RWPE1 (cell line): ENCODE measurements at regions not wholly inside any gene's neighbourhood (a gene's known extent, or its start where the extent isn't known, plus 50 kb on each side); places are given as distances from the start of the nearest gene placed in this dataset.
"Not testable (repeated sequence)": the region's sequence is repeated elsewhere in the genome, so short reads cannot be mapped to it uniquely, and the experiment has no call there.

ENCODE experiments used
- CTCF ChIA-PET: fragments of 350-600 bp; sonication (Branson Sonifier 250); formaldehyde crosslinking; extraction: SDS; loops from one replicate; lab custom pipeline; 2021; lab: Yijun Ruan, JAX
- POLR2A ChIA-PET: fragments of 400-600 bp; formaldehyde crosslinking; extraction: SDS; loops from one replicate; lab custom pipeline; 2020; ENCODE audit warnings: antibody characterized with exemption; ENCODE audit not compliant: low non-redundant PET; lab: Yijun Ruan, JAX
- DNase-seq: peaks from one replicate; pipeline ENCODE4 v3.0.0; 2012; ENCODE audit warnings: low spot score
- H3K27ac ChIP-seq: fragments of 450-650 bp; 2 replicates; pipeline ENCODE4 v1.5.1; 2017
- TF ChIP-seq, protein P1 (sequence below): fragments of 450-650 bp; conservative IDR thresholded peaks from 2 replicates; pipeline ENCODE4 v1.5.1; 2017; ENCODE audit warnings: low read depth, mild to moderate bottlenecking

DNA sequence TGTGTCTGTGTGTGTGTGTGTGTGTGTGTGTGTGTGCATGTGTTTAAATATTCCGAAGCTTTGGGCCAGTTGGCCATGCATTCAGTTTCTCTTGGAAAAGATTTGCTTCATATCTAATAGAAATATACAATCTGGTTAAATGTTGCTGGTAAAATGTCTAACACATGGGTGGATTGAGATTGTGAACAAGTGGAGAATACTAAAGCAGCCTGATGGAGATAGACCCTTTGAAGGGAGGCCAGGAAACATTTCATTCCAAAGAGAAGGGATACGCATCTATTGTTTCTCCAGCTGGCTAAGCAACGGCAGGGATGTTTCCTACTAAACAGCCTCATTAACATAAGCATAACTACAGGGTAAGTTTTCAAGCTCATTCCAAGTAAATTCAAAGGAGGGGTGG lies 257.5 kb upstream of the PTBP2 start:
- no peak for DNase-seq
- POLR2A ChIA-PET = no interaction called here
- CTCF ChIA-PET = interaction anchor here (0.6 to 0.7 kb wide), 2 partner anchors 41 to 279 kb away, joined by 3 to 7 read pairs; no protein-coding TSS in a partner anchor
- H3K27ac ChIP-seq = no peak overlapping the region
- TF ChIP-seq, protein P1, sequence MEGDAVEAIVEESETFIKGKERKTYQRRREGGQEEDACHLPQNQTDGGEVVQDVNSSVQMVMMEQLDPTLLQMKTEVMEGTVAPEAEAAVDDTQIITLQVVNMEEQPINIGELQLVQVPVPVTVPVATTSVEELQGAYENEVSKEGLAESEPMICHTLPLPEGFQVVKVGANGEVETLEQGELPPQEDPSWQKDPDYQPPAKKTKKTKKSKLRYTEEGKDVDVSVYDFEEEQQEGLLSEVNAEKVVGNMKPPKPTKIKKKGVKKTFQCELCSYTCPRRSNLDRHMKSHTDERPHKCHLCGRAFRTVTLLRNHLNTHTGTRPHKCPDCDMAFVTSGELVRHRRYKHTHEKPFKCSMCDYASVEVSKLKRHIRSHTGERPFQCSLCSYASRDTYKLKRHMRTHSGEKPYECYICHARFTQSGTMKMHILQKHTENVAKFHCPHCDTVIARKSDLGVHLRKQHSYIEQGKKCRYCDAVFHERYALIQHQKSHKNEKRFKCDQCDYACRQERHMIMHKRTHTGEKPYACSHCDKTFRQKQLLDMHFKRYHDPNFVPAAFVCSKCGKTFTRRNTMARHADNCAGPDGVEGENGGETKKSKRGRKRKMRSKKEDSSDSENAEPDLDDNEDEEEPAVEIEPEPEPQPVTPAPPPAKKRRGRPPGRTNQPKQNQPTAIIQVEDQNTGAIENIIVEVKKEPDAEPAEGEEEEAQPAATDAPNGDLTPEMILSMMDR = no peak

DNA sequence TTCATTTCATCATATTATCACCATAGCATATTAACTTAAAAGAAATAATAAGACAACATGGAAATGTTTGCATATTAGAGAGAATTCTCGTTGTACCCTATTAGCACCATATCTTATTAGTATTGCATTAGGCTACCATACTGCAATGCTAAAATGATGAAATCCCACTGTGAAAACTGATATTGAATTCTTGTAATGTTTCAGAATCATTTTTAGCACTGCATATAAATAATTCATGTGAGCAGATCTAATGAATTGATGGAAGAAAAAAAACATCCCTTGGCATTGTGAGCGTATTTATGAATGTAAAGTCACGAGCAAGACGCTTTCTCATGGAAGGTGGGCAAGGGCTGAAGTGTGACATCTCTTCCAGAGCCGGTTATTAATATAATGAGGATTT lies 257.1 kb upstream of the PTBP2 start:
- no peak overlapping the region for H3K27ac ChIP-seq
- ChIA-PET CTCF (interaction anchor here (0.7 kb wide), 1 partner anchor 40 kb away, joined by 3 read pairs; no protein-coding TSS in a partner anchor), POLR2A (no interaction called here)
- TF ChIP-seq, protein P1 = no peak
- DNase-seq = no peak

DNA sequence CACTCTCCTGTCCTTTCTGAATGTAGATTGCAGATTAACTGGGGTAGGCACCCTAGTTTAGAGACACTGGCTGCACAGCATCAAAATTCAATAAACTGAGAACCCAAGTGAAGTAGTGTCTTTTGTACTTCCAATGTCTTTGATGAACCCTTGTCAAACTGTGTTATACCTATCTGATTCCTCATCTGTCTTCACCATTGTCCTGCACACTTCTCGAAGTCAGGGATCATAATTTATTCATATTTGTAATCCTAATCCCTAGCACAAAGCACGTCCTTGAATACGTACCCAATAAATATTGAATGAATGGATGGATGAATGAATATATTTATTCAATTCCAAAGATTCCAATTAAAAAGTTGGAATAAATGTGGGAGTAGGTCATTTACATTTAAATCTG lies 256.6 kb upstream of the PTBP2 start:
- TF ChIP-seq, protein P1 = no peak
- ChIA-PET CTCF (no interaction called here), POLR2A (no interaction called here)

DNA sequence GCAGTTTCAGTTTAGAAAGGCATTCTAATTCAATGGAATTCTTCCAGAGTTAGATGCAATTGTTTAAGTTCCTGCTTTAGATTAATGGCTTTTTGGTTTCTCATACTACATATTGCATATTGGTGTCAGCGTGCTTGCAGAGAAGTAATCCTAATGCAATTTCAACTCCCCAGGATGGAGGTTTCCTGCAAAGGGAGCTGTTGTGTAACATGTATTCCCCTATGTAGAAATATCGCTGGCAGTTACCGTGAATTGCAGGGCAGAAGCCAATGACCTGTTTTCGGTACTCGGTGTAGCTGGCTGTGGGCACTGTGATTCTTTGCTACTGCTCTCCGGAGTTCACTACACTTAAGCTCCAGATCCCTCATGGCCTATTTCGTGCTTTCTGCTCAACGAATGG lies 256.1 kb upstream of the PTBP2 start:
- CTCF ChIA-PET = interaction anchor here (0.7 kb wide), 1 partner anchor 29 kb away, joined by 3 read pairs; no protein-coding TSS in a partner anchor
- no peak for DNase-seq
- TF ChIP-seq, protein P1 = no peak
- POLR2A ChIA-PET = no interaction called here
- H3K27ac ChIP-seq = no peak overlapping the region

More for the DNA sequence above, 256.6 kb upstream of the PTBP2 start:
- no peak overlapping the region for H3K27ac ChIP-seq
- DNase-seq = no peak

DNA sequence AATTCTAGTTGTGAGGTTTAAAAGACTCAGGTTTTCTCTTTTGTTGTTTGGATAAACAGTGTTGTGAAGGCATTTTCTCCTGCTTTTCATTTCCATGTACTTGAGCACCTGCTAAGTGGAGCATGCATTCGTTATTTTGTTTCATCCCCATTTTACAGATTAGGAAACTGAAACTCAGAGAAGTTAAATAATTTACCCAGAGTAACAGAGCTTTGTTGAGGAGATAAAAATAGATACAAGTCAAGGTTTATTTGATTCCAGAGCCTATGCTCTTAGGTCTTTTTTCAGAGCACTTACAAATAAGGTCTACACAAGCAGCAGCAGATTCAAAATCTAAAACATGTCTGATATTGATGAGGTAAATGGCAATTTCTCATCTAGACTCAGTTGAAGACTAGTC lies 254.7 kb upstream of the PTBP2 start:
- CTCF ChIA-PET = no interaction called here
- no peak for DNase-seq
- TF ChIP-seq, protein P1 = no peak
- POLR2A ChIA-PET = no interaction called here
- H3K27ac ChIP-seq = no peak overlapping the region

DNA sequence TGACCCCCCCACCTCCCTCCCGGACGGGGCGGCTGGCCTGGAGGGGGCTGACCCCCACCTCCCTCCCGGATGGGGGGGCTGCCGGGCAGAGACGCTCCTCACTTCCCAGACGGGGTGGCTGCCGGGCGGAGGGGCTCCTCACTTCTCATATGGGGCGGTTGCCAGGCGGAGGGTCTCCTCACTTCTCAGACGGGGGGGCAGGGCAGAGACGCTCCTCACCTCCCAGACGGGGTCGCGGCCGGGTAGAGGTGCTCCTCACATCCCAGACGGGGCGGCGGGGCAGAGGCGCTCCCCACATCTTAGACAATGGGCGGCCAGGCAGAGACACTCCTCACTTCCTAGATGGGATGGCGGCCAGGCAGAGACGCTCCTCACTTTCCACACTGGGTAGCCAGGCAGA lies 251.9 kb upstream of the PTBP2 start:
- CTCF ChIA-PET = interaction anchor here (0.7 kb wide), 1 partner anchor 822 kb away, joined by 4 read pairs; no protein-coding TSS in a partner anchor
- DNase-seq, H3K27ac ChIP-seq, POLR2A ChIA-PET: not testable (repeated sequence)

DNA sequence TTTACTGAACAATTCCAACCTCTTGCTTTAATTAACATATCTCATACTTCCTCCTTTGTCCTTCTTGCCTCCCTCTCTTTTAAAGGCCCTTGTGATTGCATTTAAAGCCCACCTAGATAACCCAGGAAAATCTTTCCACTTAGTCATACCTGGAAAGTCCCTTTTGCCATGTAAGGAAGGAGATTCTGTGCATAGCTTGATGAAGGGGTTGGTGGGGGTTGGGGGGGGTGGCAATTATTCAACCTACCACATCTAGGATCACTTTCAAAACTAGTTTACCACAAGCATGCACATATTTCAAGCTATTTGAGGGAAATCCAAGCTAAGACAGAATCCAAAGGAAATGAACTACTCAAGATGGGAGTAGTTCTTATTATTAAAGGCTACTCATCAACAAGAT lies 249.1 kb upstream of the PTBP2 start:
- CTCF ChIA-PET = no interaction called here
- DNase-seq = no peak
- no peak overlapping the region for H3K27ac ChIP-seq
- TF ChIP-seq, protein P1 = no peak
- POLR2A ChIA-PET = no interaction called here
